ENCODE measurements at regions not wholly inside any gene's neighbourhood (a gene's known extent, or its start where the extent isn't known, plus 50 kb on each side); places are given as distances from the start of the nearest gene placed in this dataset.

GRCh38 chr6:47179286-47179685 is 130.4 kb downstream of the TNFRSF21 start (continued):
- no peak for TF ChIP-seq ZNF398 (CRISPR knock-in tag; IDR thresholded peaks at IDR 0.05)

- Histone ChIP-seq H2AFZ (ENCODE audit: low read depth, low read length) (no peak overlapping the region), H3K4me3 (no peak overlapping the region), H3K9ac (ENCODE audit: insufficient read depth in 1 of 2, low read depth in 2 of 2, low read length in 2 of 2) (no peak overlapping the region), H3K4me1 (replicated peaks in 1 of 2; ENCODE audit: control insufficient read depth in 2 of 2, insufficient read depth in 2 of 2, low read length in 2 of 2) (no peaks in the 10 kb centered on the region), H3K9me3 (replicated peaks; ENCODE audit: control insufficient read depth, insufficient read depth, low read depth, low read length) (no peaks in the 10 kb centered on the region), H3K4me2 (ENCODE audit: insufficient read depth, low read length) (no peak overlapping the region), H3K36me3 (ENCODE audit: control insufficient read depth, insufficient read depth, low read length) (no peaks in the 10 kb centered on the region), H3K9me1 (ENCODE audit: control insufficient read depth, insufficient read depth, low read length) (no peaks in the 10 kb centered on the region), H3K27me3 (ENCODE audit: control insufficient read depth in 2 of 2, insufficient read depth in 2 of 2, low read length in 2 of 2) (peaks cover 0 to 6% of the 10 kb centered on the region in 2 experiments; a peak in 1 of 5 replicates), H3K79me2 (ENCODE audit: control insufficient read depth, insufficient read depth, low read length) (no peaks in the 10 kb centered on the region), H3K27ac (ENCODE audit: extremely low read depth, low read depth, low read length) (no peak overlapping the region), H4K20me1 (replicated peaks; ENCODE audit: control insufficient read depth, insufficient read depth, low read length) (no peaks in the 10 kb centered on the region)
- POLR2A ChIA-PET: no interaction called here
- no peak for FAIRE-seq
- intact Hi-C loops (cut with micrococcal nuclease): no loop called here
- CTCF ChIA-PET (ENCODE audit: low intra/inter-chr PET ratio): no interaction called here
- in situ Hi-C loops (cut with MboI): no loop called here
- no peak for ATAC-seq
- no TSS peak for BruUV-seq (replicated peaks)
- WGBS (ENCODE audit: insufficient coverage, low coverage, missing lambda C conversion rate): 3% methylated on average over 3 of the region's 3 CpGs
- DNase-seq (ENCODE audit: extremely low read depth in 1 of 4, low spot score in 3 of 4): no peak
- no peak for TF ChIP-seq ILK (tag; IDR thresholded peaks at IDR 0.05; ENCODE audit: borderline replicate concordance, low read depth)
Observed at GRCh38 chr6:47175656-47176055, 133.5 kb upstream of the ADGRF1 start.
